A549 (cell line): ENCODE measurements at regions not wholly inside any gene's neighbourhood (a gene's known extent, or its start where the extent isn't known, plus 50 kb on each side); places are given as distances from the start of the nearest gene placed in this dataset.

Experiments used
- ATAC-seq, 2 experiments: fragments of 200-7000 bp in 1 of 2; fragments of >200 bp in 1 of 2; cut with Nextera tagmentation in 1 of 2; cut with Tn5 transposase in 1 of 2; 3 replicates each; pipeline versions ENCODE4 v1.8.0 to v1.9.1; 2018 to 2020; ENCODE audit warnings: mild to moderate bottlenecking in 1 of 2, moderate library complexity in 1 of 2
- CTCF ChIA-PET: fragments of 300-600 bp; sonication (Branson Sonifier 250); formaldehyde crosslinking; extraction: SDS; loops from one replicate; lab custom pipeline; 2021; ENCODE audit warnings: antibody characterized with exemption, inconsistent platforms; lab: Yijun Ruan, JAX
- POLR2A ChIA-PET: fragments of 350-600 bp; formaldehyde crosslinking; extraction: SDS; loops from one replicate; lab custom pipeline; 2021; ENCODE audit warnings: antibody characterized with exemption, inconsistent platforms; lab: Yijun Ruan, JAX
- DNase-seq, 2 experiments: peaks; one replicate each; pipeline versions ENCODE4 v3.0.0 to v3.0.0-alpha.2; 2011 to 2016; ENCODE audit warnings: low read depth in 1 of 2, low spot score in 1 of 2
- FAIRE-seq: peaks from 2 replicates; lab custom pipeline; 2011; peaks lifted over from hg19 to GRCh38; lab: Jason Lieb, UNC
- H3K27ac ChIP-seq, 2 experiments: fragments of >200 bp; sonication (Bioruptor Twin); formaldehyde crosslinking; 3 replicates each; pipeline ENCODE4 v1.5.1; 2016 to 2017
- H3K4me1 ChIP-seq: fragments of >200 bp; sonication (Bioruptor Twin); formaldehyde crosslinking; 3 replicates; pipeline ENCODE4 v1.6.1; 2016
- H3K4me2 ChIP-seq: fragments of >200 bp; sonication (Bioruptor Twin); formaldehyde crosslinking; 3 replicates; pipeline ENCODE4 v1.6.1; 2016
- H3K4me3 ChIP-seq: fragments of >200 bp; sonication (Bioruptor Twin); formaldehyde crosslinking; 3 replicates; pipeline ENCODE4 v1.5.1; 2016
- H3K9me3 ChIP-seq: fragments of >200 bp; sonication (Bioruptor Twin); formaldehyde crosslinking; 3 replicates; pipeline ENCODE4 v1.6.1; 2016
- CBX8 ChIP-seq: fragments of 200-600 bp; sonication (generic); IDR thresholded peaks from 2 replicates; pipeline ENCODE4 v1.6.1; 2016
- CHD2 ChIP-seq: fragments of 150-350 bp; IDR thresholded peaks from 2 replicates; pipeline ENCODE4 v1.6.1; 2014; ENCODE audit warnings: low read length; ENCODE audit not compliant: partially characterized antibody
- EHF ChIP-seq: fragments of 250-450 bp; sonication (Bioruptor Pico); IDR thresholded peaks from 2 replicates; pipeline ENCODE4 v1.5.0; 2020; ENCODE audit warnings: mild to moderate bottlenecking
- EHMT2 ChIP-seq: fragments of 200-600 bp; sonication (generic); IDR thresholded peaks from 2 replicates; pipeline ENCODE4 v1.6.1; 2016; ENCODE audit warnings: antibody characterized with exemption, low read depth, mild to moderate bottlenecking, moderate library complexity
- ESRRA ChIP-seq: fragments of 150-350 bp; IDR thresholded peaks from 2 replicates; pipeline ENCODE4 v1.6.1; 2014; ENCODE audit warnings: mild to moderate bottlenecking, low read length, borderline replicate concordance
- HDAC2 ChIP-seq: fragments of 200-600 bp; sonication (generic); IDR thresholded peaks from 2 replicates; pipeline ENCODE4 v1.6.1; 2016
- HEYL ChIP-seq: fragments of 250-450 bp; sonication (Bioruptor Pico); IDR thresholded peaks from 2 replicates; pipeline ENCODE4 v1.8.0; 2021; ENCODE audit warnings: mild to moderate bottlenecking, moderate library complexity
- HOXA7 ChIP-seq: fragments of 250-450 bp; sonication (Bioruptor Pico); IDR thresholded peaks from 2 replicates; pipeline ENCODE4 v1.5.0; 2020; ENCODE audit warnings: mild to moderate bottlenecking, moderate library complexity
- JUN ChIP-seq, 2 experiments: fragments of >200 bp; sonication (Bioruptor Twin); formaldehyde crosslinking; IDR thresholded peaks; 2 replicates in 1 of 2; 3 replicates in 1 of 2; pipeline ENCODE4 v1.6.1; 2016 to 2017
- MYC ChIP-seq: IDR thresholded peaks from 2 replicates; pipeline ENCODE4 v1.6.1; 2012; ENCODE audit warnings: mild to moderate bottlenecking, inconsistent platforms, low read length, improper control_type of control experiment, borderline replicate concordance
- NFE2L2 ChIP-seq: fragments of 150-350 bp; conservative IDR thresholded peaks from 2 replicates; pipeline ENCODE4 v1.6.1; 2014; ENCODE audit warnings: low read length
- NPAS2 ChIP-seq: fragments of 250-450 bp; sonication (Bioruptor Pico); IDR thresholded peaks from 2 replicates; pipeline ENCODE4 v1.8.0; 2022; ENCODE audit warnings: mild to moderate bottlenecking, moderate library complexity, borderline replicate concordance
- PHF8 ChIP-seq: fragments of 200-600 bp; sonication (generic); IDR thresholded peaks from 2 replicates; pipeline ENCODE4 v1.6.1; 2016; ENCODE audit warnings: low read depth, mild to moderate bottlenecking, antibody characterized with exemption, moderate library complexity, borderline replicate concordance
- RAD21 ChIP-seq, 2 experiments: fragments of >200 bp in 1 of 2; sonication (Bioruptor Twin) in 1 of 2; formaldehyde crosslinking in 1 of 2; IDR thresholded peaks in 1 of 2; conservative IDR thresholded peaks in 1 of 2; 2 replicates in 1 of 2; 3 replicates in 1 of 2; pipeline ENCODE4 v1.6.1; 2012 to 2018; ENCODE audit warnings: inconsistent platforms in 1 of 2
- RARB ChIP-seq: fragments of 250-450 bp; sonication (Bioruptor Pico); IDR thresholded peaks from 2 replicates; pipeline ENCODE4 v1.8.0; 2021; ENCODE audit warnings: mild to moderate bottlenecking, moderate library complexity
- RNF2 ChIP-seq: fragments of 200-600 bp; sonication (generic); IDR thresholded peaks from 2 replicates; pipeline ENCODE4 v1.6.1; 2016; ENCODE audit warnings: low read depth, mild to moderate bottlenecking, antibody characterized with exemption, moderate library complexity, borderline replicate concordance
- TFCP2L1 ChIP-seq: fragments of 250-450 bp; sonication (Bioruptor Pico); IDR thresholded peaks from 2 replicates; pipeline ENCODE4 v1.5.0; 2021; ENCODE audit warnings: mild to moderate bottlenecking
- WGBS: methylation state at CpG from one replicate; pipeline ENCODE4 v1.1.6; 2017; ENCODE audit errors: missing lambda C conversion rate; 5-methylcytosine and 5-hydroxymethylcytosine counted together
- TF ChIP-seq, protein P1 (sequence below): IDR thresholded peaks from 2 replicates; pipeline ENCODE4 v1.6.1; 2012; ENCODE audit warnings: low read depth, borderline replicate concordance
- TF ChIP-seq, protein P2 (sequence below): fragments of >200 bp; sonication (Bioruptor Twin); formaldehyde crosslinking; IDR thresholded peaks from 3 replicates; pipeline ENCODE4 v1.6.1; 2016
- TF ChIP-seq, protein P3 (sequence below): fragments of 200-600 bp; sonication (generic); IDR thresholded peaks from 2 replicates; pipeline ENCODE4 v1.6.1; 2016; ENCODE audit warnings: antibody characterized with exemption, mild to moderate bottlenecking, moderate library complexity
- TF ChIP-seq, protein P4 (sequence below): fragments of 250-450 bp; sonication (Bioruptor Pico); IDR thresholded peaks from 2 replicates; pipeline ENCODE4 v1.5.0; 2021; ENCODE audit warnings: mild to moderate bottlenecking, moderate library complexity, borderline replicate concordance
- TF ChIP-seq, protein P5 (sequence below): IDR thresholded peaks from 2 replicates; pipeline ENCODE4 v1.6.1; 2012
- TF ChIP-seq, protein P6 (sequence below): fragments of 450-650 bp; IDR thresholded peaks from 2 replicates; pipeline ENCODE4 v1.6.1; 2014; ENCODE audit warnings: antibody characterized with exemption

DNA sequence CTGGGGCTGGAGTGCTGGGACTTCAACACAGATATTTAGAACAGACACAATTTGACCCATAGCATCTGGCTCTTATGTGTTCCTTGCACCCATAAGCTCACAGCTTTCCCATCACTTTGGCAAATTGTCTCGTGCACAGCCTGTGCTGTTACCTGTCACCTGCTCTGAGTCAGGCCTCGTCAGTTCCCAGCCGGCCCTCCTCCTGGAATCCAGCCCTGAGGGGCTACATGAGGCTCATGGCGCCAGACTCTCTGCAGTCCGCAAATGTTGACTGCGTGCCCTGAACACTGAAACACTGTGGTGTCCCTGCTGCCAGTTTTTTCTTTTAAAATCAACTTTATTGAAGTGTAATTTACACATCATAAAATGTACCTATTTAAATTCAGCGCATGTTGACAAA, 65.4 kb upstream of the BZW1 start:
- 98% methylated on average over 7 of the region's 7 CpGs for WGBS
- TF ChIP-seq TFCP2L1 (CRISPR knock-in tag) (no peak), EHMT2 (no peak)
- H3K4me3 ChIP-seq = no peak overlapping the region
- no peaks in the 10 kb centered on the region for H3K9me3 ChIP-seq
- peaks cover 46% of the 10 kb centered on the region for H3K4me1 ChIP-seq
- ChIA-PET CTCF (interaction anchor here (1.1 to 8.2 kb wide), 7 partner anchors 9 to 43 kb away, joined by 3 to 53 read pairs (median 4); no protein-coding TSS in a partner anchor), POLR2A (no interaction called here)
- H3K27ac ChIP-seq = peak overlapping the region; percentile 85 to 88
- no peak for DNase-seq
- no peak for ATAC-seq
- no peak overlapping the region for H3K4me2 ChIP-seq
- no peak for FAIRE-seq

DNA sequence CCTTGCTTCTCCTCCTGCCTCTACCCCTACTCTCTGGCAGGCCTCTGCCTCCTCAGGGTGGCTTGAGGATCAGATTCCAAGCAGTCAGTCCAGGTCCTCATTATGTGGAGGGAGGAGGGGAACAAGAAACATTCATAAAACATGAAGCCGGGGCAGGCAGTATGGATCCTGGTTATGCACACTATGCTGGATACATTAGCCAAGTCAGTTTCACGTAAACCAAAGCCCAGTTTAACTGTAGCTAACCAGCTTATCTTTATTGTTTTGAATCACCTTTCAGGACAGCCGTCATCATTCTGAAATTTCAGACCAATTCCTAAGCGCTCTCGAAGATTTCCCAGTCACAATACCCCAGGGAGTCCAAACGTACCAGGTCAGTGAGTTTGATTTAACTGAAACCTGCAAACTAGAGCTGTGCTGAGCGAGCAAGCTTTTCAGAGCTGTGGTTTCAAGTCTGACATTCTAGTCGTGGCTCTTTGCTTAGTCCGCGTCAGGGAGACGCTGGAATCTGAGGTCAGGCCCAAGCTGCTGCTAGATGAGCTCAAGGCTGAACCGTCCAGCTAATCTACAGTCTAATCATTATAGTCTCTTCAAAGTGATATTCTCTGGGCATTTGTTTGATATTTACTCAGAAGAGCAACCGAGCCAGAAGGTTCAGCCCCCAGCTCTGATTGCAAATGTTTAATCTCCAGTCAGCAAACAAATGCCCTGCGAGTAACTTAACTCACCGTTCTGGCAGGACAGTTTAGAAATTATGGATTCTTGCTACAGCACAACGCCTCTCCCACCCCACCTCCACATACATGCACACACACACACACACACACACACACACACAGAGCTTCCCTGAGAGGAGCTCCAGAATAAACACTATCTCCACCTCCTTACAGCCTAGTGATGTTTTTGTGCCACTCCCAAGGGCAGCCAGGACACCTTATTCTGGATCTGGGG, 63.8 kb upstream of the BZW1 start:
- Histone ChIP-seq H3K4me1 (peaks cover 40% of the 10 kb centered on the region), H3K4me2 (peak overlapping the region; percentile 77), H3K27ac (peak overlapping the region; percentile 85 to 88), H3K4me3 (no peak overlapping the region), H3K9me3 (no peaks in the 10 kb centered on the region)
- DNase-seq = peak; percentile 37 to 94
- peak; percentile 72 for FAIRE-seq
- ChIA-PET POLR2A (interaction anchor here (0.6 to 2.7 kb wide), 13 partner anchors 9 to 359 kb away, joined by 3 to 28 read pairs (median 4); partner anchors contain the start of genes BZW1, CLK1, NIF3L1 and PPIL3), CTCF (interaction anchor here (0.6 to 8.2 kb wide), 11 partner anchors 8 to 514 kb away, joined by 3 to 53 read pairs (median 5); no protein-coding TSS in a partner anchor)
- WGBS = 3% methylated on average over 16 of the region's 16 CpGs
- peak; percentile 80 to 93 for ATAC-seq
- TF ChIP-seq HOXA7 (CRISPR knock-in tag) = no peak
- no peak for TF ChIP-seq CHD2
- TF ChIP-seq, protein P1, sequence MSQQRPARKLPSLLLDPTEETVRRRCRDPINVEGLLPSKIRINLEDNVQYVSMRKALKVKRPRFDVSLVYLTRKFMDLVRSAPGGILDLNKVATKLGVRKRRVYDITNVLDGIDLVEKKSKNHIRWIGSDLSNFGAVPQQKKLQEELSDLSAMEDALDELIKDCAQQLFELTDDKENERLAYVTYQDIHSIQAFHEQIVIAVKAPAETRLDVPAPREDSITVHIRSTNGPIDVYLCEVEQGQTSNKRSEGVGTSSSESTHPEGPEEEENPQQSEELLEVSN = no peak
- TF ChIP-seq NFE2L2 = no peak
- no peak for TF ChIP-seq HEYL
- TF ChIP-seq ESRRA = no peak
- no peak for TF ChIP-seq EHF (CRISPR knock-in tag)
- TF ChIP-seq MYC = no peak
- TF ChIP-seq JUN (IDR thresholded peaks at IDR 0.05) = peak; percentile 72 to 73
- TF ChIP-seq, protein P2, sequence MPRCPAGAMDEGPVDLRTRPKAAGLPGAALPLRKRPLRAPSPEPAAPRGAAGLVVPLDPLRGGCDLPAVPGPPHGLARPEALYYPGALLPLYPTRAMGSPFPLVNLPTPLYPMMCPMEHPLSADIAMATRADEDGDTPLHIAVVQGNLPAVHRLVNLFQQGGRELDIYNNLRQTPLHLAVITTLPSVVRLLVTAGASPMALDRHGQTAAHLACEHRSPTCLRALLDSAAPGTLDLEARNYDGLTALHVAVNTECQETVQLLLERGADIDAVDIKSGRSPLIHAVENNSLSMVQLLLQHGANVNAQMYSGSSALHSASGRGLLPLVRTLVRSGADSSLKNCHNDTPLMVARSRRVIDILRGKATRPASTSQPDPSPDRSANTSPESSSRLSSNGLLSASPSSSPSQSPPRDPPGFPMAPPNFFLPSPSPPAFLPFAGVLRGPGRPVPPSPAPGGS = peak; percentile 56; the same call in 2 of the 3 replicates
- TF ChIP-seq TFCP2L1 (CRISPR knock-in tag) = no peak
- no peak for TF ChIP-seq RNF2
- TF ChIP-seq, protein P3, sequence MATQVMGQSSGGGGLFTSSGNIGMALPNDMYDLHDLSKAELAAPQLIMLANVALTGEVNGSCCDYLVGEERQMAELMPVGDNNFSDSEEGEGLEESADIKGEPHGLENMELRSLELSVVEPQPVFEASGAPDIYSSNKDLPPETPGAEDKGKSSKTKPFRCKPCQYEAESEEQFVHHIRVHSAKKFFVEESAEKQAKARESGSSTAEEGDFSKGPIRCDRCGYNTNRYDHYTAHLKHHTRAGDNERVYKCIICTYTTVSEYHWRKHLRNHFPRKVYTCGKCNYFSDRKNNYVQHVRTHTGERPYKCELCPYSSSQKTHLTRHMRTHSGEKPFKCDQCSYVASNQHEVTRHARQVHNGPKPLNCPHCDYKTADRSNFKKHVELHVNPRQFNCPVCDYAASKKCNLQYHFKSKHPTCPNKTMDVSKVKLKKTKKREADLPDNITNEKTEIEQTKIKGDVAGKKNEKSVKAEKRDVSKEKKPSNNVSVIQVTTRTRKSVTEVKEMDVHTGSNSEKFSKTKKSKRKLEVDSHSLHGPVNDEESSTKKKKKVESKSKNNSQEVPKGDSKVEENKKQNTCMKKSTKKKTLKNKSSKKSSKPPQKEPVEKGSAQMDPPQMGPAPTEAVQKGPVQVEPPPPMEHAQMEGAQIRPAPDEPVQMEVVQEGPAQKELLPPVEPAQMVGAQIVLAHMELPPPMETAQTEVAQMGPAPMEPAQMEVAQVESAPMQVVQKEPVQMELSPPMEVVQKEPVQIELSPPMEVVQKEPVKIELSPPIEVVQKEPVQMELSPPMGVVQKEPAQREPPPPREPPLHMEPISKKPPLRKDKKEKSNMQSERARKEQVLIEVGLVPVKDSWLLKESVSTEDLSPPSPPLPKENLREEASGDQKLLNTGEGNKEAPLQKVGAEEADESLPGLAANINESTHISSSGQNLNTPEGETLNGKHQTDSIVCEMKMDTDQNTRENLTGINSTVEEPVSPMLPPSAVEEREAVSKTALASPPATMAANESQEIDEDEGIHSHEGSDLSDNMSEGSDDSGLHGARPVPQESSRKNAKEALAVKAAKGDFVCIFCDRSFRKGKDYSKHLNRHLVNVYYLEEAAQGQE = no peak
- TF ChIP-seq, protein P4, sequence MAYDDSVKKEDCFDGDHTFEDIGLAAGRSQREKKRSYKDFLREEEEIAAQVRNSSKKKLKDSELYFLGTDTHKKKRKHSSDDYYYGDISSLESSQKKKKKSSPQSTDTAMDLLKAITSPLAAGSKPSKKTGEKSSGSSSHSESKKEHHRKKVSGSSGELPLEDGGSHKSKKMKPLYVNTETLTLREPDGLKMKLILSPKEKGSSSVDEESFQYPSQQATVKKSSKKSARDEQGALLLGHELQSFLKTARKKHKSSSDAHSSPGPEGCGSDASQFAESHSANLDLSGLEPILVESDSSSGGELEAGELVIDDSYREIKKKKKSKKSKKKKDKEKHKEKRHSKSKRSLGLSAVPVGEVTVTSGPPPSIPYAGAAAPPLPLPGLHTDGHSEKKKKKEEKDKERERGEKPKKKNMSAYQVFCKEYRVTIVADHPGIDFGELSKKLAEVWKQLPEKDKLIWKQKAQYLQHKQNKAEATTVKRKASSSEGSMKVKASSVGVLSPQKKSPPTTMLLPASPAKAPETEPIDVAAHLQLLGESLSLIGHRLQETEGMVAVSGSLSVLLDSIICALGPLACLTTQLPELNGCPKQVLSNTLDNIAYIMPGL (CRISPR knock-in tag) = no peak
- TF ChIP-seq, protein P5, sequence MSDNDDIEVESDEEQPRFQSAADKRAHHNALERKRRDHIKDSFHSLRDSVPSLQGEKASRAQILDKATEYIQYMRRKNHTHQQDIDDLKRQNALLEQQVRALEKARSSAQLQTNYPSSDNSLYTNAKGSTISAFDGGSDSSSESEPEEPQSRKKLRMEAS = peak; percentile 53
- no peak for TF ChIP-seq EHMT2
- no peak for TF ChIP-seq CBX8
- no peak for TF ChIP-seq PHF8
- TF ChIP-seq, protein P6, sequence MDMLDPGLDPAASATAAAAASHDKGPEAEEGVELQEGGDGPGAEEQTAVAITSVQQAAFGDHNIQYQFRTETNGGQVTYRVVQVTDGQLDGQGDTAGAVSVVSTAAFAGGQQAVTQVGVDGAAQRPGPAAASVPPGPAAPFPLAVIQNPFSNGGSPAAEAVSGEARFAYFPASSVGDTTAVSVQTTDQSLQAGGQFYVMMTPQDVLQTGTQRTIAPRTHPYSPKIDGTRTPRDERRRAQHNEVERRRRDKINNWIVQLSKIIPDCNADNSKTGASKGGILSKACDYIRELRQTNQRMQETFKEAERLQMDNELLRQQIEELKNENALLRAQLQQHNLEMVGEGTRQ = no peak
- TF ChIP-seq HDAC2 = no peak
- TF ChIP-seq NPAS2 (CRISPR knock-in tag) = no peak
- TF ChIP-seq RARB (CRISPR knock-in tag) = no peak
- TF ChIP-seq RAD21 (conservative IDR thresholded peaks at IDR 0.05 in 1 of 2, IDR thresholded peaks at IDR 0.05 in 1 of 2) = peak; percentile 20 to 46; a peak in 4 of 5 replicates
